WTC11 (cell line): ENCODE measurements at regions not wholly inside any gene's neighbourhood (a gene's known extent, or its start where the extent isn't known, plus 50 kb on each side); places are given as distances from the start of the nearest gene placed in this dataset.

ENCODE experiments used
- ATAC-seq: fragments of 200-7000 bp; cut with Tn5 transposase; 2 replicates; pipeline ENCODE4 v1.10.0; 2021; ENCODE audit warnings: mild to moderate bottlenecking, moderate library complexity
- CTCF ChIA-PET: fragments of 300-600 bp; sonication (Branson Sonifier 250); formaldehyde crosslinking; loops from one replicate; lab custom pipeline; 2021; ENCODE audit warnings: antibody characterized with exemption; lab: Charles Lee
- POLR2A ChIA-PET: fragments of 350-600 bp; sonication (Branson Sonifier 250); formaldehyde crosslinking; loops from one replicate; lab custom pipeline; 2021; ENCODE audit warnings: antibody characterized with exemption; lab: Charles Lee
- DNase-seq: peaks from one replicate; pipeline ENCODE4 v3.0.0; 2021; ENCODE audit warnings: low spot score
- H3K27ac Mint-ChIP-seq: 2 replicates; pipeline ENCODE4 v1.8.0; 2021; ENCODE audit warnings: mixed read lengths
- H3K27me3 Mint-ChIP-seq: 2 replicates; pipeline ENCODE4 v1.8.0; 2021; ENCODE audit warnings: low read depth, mild to moderate bottlenecking, moderate library complexity, mixed read lengths
- H3K36me3 Mint-ChIP-seq: 2 replicates; pipeline ENCODE4 v1.8.0; 2021; ENCODE audit warnings: mixed read lengths
- H3K4me1 Mint-ChIP-seq: 2 replicates; pipeline ENCODE4 v1.8.0; 2022; ENCODE audit warnings: mixed read lengths
- H3K4me3 Mint-ChIP-seq: 2 replicates; pipeline ENCODE4 v1.8.0; 2021; ENCODE audit warnings: mild to moderate bottlenecking, moderate library complexity, mixed read lengths
- H3K9me3 Mint-ChIP-seq: 2 replicates; pipeline ENCODE4 v1.8.0; 2021; ENCODE audit warnings: mixed read lengths
- CREB1 ChIP-seq: sonication (generic); formaldehyde crosslinking; IDR thresholded peaks from 2 replicates; pipeline ENCODE4 v1.8.0; 2023; ENCODE audit warnings: mild to moderate bottlenecking, missing genetic modification reagents
- CTCF ChIP-seq: fragments of 200-600 bp; IDR thresholded peaks from 2 replicates; pipeline ENCODE4 v1.8.0; 2022; ENCODE audit warnings: antibody characterized with exemption
- ETV6 ChIP-seq: sonication (generic); formaldehyde crosslinking; IDR thresholded peaks from 2 replicates; pipeline ENCODE4 v1.8.1; 2022; ENCODE audit warnings: mild to moderate bottlenecking, missing genetic modification reagents
- FOXP4 ChIP-seq: sonication (generic); formaldehyde crosslinking; IDR thresholded peaks from 2 replicates; pipeline ENCODE4 v1.8.0; 2022; ENCODE audit warnings: mild to moderate bottlenecking, missing genetic modification reagents
- GABPB1 ChIP-seq: sonication (generic); formaldehyde crosslinking; IDR thresholded peaks from 2 replicates; pipeline ENCODE4 v1.8.1; 2023; ENCODE audit warnings: mild to moderate bottlenecking, missing genetic modification reagents
- GTF2I ChIP-seq: fragments of 250-450 bp; sonication (Bioruptor Pico); conservative IDR thresholded peaks from 2 replicates; pipeline ENCODE4 v1.4.0; 2021; ENCODE audit warnings: mild to moderate bottlenecking
- JUN ChIP-seq: sonication (generic); formaldehyde crosslinking; IDR thresholded peaks from 2 replicates; pipeline ENCODE4 v1.8.0; 2023; ENCODE audit warnings: mild to moderate bottlenecking, missing genetic modification reagents
- NFATC4 ChIP-seq: fragments of 250-450 bp; sonication (Bioruptor Pico); IDR thresholded peaks from 2 replicates; pipeline ENCODE4 v1.9.0; 2021; ENCODE audit warnings: mild to moderate bottlenecking
- STAT6 ChIP-seq: sonication (generic); formaldehyde crosslinking; conservative IDR thresholded peaks from 2 replicates; pipeline ENCODE4 v1.8.1; 2023; ENCODE audit warnings: mild to moderate bottlenecking, low read depth, missing genetic modification reagents, moderate library complexity
- TEAD4 ChIP-seq: sonication (generic); formaldehyde crosslinking; IDR thresholded peaks from 2 replicates; pipeline ENCODE4 v1.8.0; 2022; ENCODE audit warnings: mild to moderate bottlenecking, missing genetic modification reagents
- ZNF121 ChIP-seq: sonication (generic); formaldehyde crosslinking; IDR thresholded peaks from 2 replicates; pipeline ENCODE4 v1.8.0; 2023; ENCODE audit warnings: missing genetic modification reagents
- ZNF532 ChIP-seq: fragments of 250-450 bp; sonication (Bioruptor Pico); IDR thresholded peaks from 2 replicates; pipeline ENCODE4 v1.9.0; 2021; ENCODE audit warnings: mild to moderate bottlenecking, borderline replicate concordance
- ZNF671 ChIP-seq: fragments of 250-450 bp; sonication (Bioruptor Pico); IDR thresholded peaks from 2 replicates; pipeline ENCODE4 v1.8.0; 2021; ENCODE audit warnings: mild to moderate bottlenecking
- TF ChIP-seq, protein P1 (sequence below): sonication (generic); formaldehyde crosslinking; IDR thresholded peaks from 2 replicates; pipeline ENCODE4 v1.8.1; 2022; ENCODE audit warnings: mild to moderate bottlenecking, missing genetic modification reagents, moderate library complexity, borderline replicate concordance
- TF ChIP-seq, protein P2 (sequence below): sonication (generic); formaldehyde crosslinking; conservative IDR thresholded peaks from 2 replicates; pipeline ENCODE4 v1.8.1; 2022; ENCODE audit warnings: mild to moderate bottlenecking, missing genetic modification reagents
- TF ChIP-seq, protein P3 (sequence below): sonication (generic); formaldehyde crosslinking; IDR thresholded peaks from 2 replicates; pipeline ENCODE4 v1.8.0; 2023; ENCODE audit warnings: missing genetic modification reagents
- TF ChIP-seq, protein P4 (sequence below): fragments of 250-450 bp; sonication (Bioruptor Pico); IDR thresholded peaks from 2 replicates; pipeline ENCODE4 v1.9.0; 2021; ENCODE audit warnings: moderate library complexity, mild to moderate bottlenecking, inconsistent platforms, borderline replicate concordance

- no peak for DNase-seq
- H3K4me3 Mint-ChIP-seq, result no peak overlapping the region
- H3K9me3 Mint-ChIP-seq, result peaks cover 30% of the 10 kb centered on the region
- peaks cover 21% of the 10 kb centered on the region for H3K36me3 Mint-ChIP-seq
- TF ChIP-seq NFATC4 (CRISPR knock-in tag), result no peak
- ChIA-PET CTCF (interaction anchor here (2.1 kb wide), 1 partner anchor 23 kb away, joined by 10 read pairs; no protein-coding TSS in a partner anchor), POLR2A (no interaction called here)
- H3K27ac Mint-ChIP-seq, result no peak overlapping the region
- ATAC-seq, result no peak
- H3K27me3 Mint-ChIP-seq, result no peaks in the 10 kb centered on the region; the same call in 1 of the 2 replicates
- H3K4me1 Mint-ChIP-seq, result peaks cover 11% of the 10 kb centered on the region
Measured at GRCh38 chr7:41869596-41869995, 166.7 kb upstream of the INHBA start.

- H3K4me3 Mint-ChIP-seq, result no peak overlapping the region
- peaks cover 9% of the 10 kb centered on the region for H3K4me1 Mint-ChIP-seq
- H3K27ac Mint-ChIP-seq, result no peak overlapping the region
- H3K9me3 Mint-ChIP-seq, result peaks cover 34% of the 10 kb centered on the region
- TF ChIP-seq, protein P1, sequence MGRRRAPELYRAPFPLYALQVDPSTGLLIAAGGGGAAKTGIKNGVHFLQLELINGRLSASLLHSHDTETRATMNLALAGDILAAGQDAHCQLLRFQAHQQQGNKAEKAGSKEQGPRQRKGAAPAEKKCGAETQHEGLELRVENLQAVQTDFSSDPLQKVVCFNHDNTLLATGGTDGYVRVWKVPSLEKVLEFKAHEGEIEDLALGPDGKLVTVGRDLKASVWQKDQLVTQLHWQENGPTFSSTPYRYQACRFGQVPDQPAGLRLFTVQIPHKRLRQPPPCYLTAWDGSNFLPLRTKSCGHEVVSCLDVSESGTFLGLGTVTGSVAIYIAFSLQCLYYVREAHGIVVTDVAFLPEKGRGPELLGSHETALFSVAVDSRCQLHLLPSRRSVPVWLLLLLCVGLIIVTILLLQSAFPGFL (CRISPR knock-in tag), result no peak
- TF ChIP-seq, protein P2, sequence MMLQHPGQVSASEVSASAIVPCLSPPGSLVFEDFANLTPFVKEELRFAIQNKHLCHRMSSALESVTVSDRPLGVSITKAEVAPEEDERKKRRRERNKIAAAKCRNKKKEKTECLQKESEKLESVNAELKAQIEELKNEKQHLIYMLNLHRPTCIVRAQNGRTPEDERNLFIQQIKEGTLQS (CRISPR knock-in tag), result no peak
- TF ChIP-seq FOXP4 (CRISPR knock-in tag), result no peak
- TF ChIP-seq, protein P3, sequence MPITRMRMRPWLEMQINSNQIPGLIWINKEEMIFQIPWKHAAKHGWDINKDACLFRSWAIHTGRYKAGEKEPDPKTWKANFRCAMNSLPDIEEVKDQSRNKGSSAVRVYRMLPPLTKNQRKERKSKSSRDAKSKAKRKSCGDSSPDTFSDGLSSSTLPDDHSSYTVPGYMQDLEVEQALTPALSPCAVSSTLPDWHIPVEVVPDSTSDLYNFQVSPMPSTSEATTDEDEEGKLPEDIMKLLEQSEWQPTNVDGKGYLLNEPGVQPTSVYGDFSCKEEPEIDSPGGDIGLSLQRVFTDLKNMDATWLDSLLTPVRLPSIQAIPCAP (CRISPR knock-in tag), result no peak
- TF ChIP-seq CREB1 (CRISPR knock-in tag), result no peak
- no peak for TF ChIP-seq GABPB1 (CRISPR knock-in tag)
- TF ChIP-seq ZNF532 (CRISPR knock-in tag), result no peak
- no peak for DNase-seq
- no peaks in the 10 kb centered on the region; the same call in 1 of the 2 replicates for H3K27me3 Mint-ChIP-seq
- peaks cover 21% of the 10 kb centered on the region for H3K36me3 Mint-ChIP-seq
- CTCF ChIA-PET, result interaction anchor here (2.1 kb wide), 1 partner anchor 23 kb away, joined by 10 read pairs; no protein-coding TSS in a partner anchor
- POLR2A ChIA-PET, result no interaction called here
- ATAC-seq, result no peak
Measured at GRCh38 chr7:41869091-41869490, 166.2 kb upstream of the INHBA start.

- Mint-ChIP-seq H3K9me3 (peaks cover 40% of the 10 kb centered on the region), H3K4me3 (no peak overlapping the region), H3K27me3 (no peaks in the 10 kb centered on the region; the same call in 1 of the 2 replicates), H3K27ac (no peak overlapping the region), H3K4me1 (peaks cover 4% of the 10 kb centered on the region; the same call in 1 of the 2 replicates), H3K36me3 (peaks cover 21% of the 10 kb centered on the region)
- DNase-seq (no peak), ATAC-seq (no peak)
- ChIA-PET POLR2A (no interaction called here), CTCF (no interaction called here)
- TF ChIP-seq ZNF671 (CRISPR knock-in tag) (no peak), TEAD4 (no peak), CTCF (no peak), GTF2I (CRISPR knock-in tag) (no peak), STAT6 (CRISPR knock-in tag) (no peak), GABPB1 (CRISPR knock-in tag) (no peak), ZNF121 (CRISPR knock-in tag) (no peak), JUN (CRISPR knock-in tag) (no peak), ETV6 (CRISPR knock-in tag) (no peak)
- TF ChIP-seq, protein P4, sequence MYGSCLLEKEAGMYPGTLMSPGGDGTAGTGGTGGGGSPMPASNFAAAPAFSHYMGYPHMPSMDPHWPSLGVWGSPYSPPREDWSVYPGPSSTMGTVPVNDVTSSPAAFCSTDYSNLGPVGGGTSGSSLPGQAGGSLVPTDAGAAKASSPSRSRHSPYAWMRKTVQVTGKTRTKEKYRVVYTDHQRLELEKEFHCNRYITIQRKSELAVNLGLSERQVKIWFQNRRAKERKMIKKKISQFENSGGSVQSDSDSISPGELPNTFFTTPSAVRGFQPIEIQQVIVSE (CRISPR knock-in tag), result no peak
Measured at GRCh38 chr7:41867639-41868280, 164.9 kb upstream of the INHBA start.
